ENCODE measurements at regions not wholly inside any gene's neighbourhood (a gene's known extent, or its start where the extent isn't known, plus 50 kb on each side); places are given as distances from the start of the nearest gene placed in this dataset.

- DNase-seq = no peak
- ChIA-PET POLR2A (no interaction called here), CTCF (no interaction called here)
- Histone ChIP-seq H3K9me3 (no peaks in the 10 kb centered on the region), H3K4me1 (no peaks in the 10 kb centered on the region), H3K4me3 (ENCODE audit: low read depth, low read length) (no peak overlapping the region), H3K27me3 (replicated peaks; ENCODE audit: control insufficient read depth, insufficient read depth, low read length) (no peaks in the 10 kb centered on the region), H3K36me3 (ENCODE audit: control insufficient read depth, insufficient read depth, low read length) (no peaks in the 10 kb centered on the region; the same call in 1 of the 2 replicates)
- no peaks in the 10 kb centered on the region for H3K4me1 Mint-ChIP-seq (ENCODE audit: low read depth, unreplicated experiment)
- TF ChIP-seq CTCF (IDR thresholded peaks at IDR 0.05; ENCODE audit: insufficient read depth in 1 of 2, low read depth in 1 of 2, low read length in 1 of 2, severe bottlenecking in 1 of 2, unreplicated experiment in 1 of 2) = no peak
- no peak overlapping the region for H3K4me3 Mint-ChIP-seq (ENCODE audit: unreplicated experiment)
- BruUV-seq (replicated peaks) = no TSS peak
- no peaks in the 10 kb centered on the region for H3K27me3 Mint-ChIP-seq (ENCODE audit: insufficient read depth, unreplicated experiment)
- no peaks in the 10 kb centered on the region for H3K36me3 Mint-ChIP-seq (ENCODE audit: insufficient read depth, unreplicated experiment)
- intact Hi-C loops (cut with micrococcal nuclease; ENCODE audit: unreplicated experiment) = no loop called here
- no peaks in the 10 kb centered on the region for H3K9me3 Mint-ChIP-seq (ENCODE audit: unreplicated experiment)
- H3K27ac Mint-ChIP-seq (ENCODE audit: unreplicated experiment) = no peak overlapping the region
These were observed 179.4 kb downstream of the SNX18 start for GRCh38 chr5:54696931-54697330.

- H3K4me1 ChIP-seq = no peaks in the 10 kb centered on the region
- H3K36me3 ChIP-seq (ENCODE audit: control insufficient read depth, insufficient read depth, low read length) = no peaks in the 10 kb centered on the region; the same call in 1 of the 2 replicates
- no peaks in the 10 kb centered on the region for H3K27me3 ChIP-seq (replicated peaks; ENCODE audit: control insufficient read depth, insufficient read depth, low read length)
- no TSS peak for BruUV-seq (replicated peaks)
- POLR2A ChIA-PET = no interaction called here
- Mint-ChIP-seq H3K9me3 (ENCODE audit: unreplicated experiment) (no peaks in the 10 kb centered on the region), H3K27ac (ENCODE audit: unreplicated experiment) (no peak overlapping the region), H3K36me3 (ENCODE audit: insufficient read depth, unreplicated experiment) (no peaks in the 10 kb centered on the region), H3K4me1 (ENCODE audit: low read depth, unreplicated experiment) (no peaks in the 10 kb centered on the region), H3K27me3 (ENCODE audit: insufficient read depth, unreplicated experiment) (no peaks in the 10 kb centered on the region), H3K4me3 (ENCODE audit: unreplicated experiment) (no peak overlapping the region)
- DNase-seq = no peak
- intact Hi-C loops (cut with micrococcal nuclease; ENCODE audit: unreplicated experiment) = no loop called here
- TF ChIP-seq CTCF (IDR thresholded peaks at IDR 0.05; ENCODE audit: insufficient read depth in 1 of 2, low read depth in 1 of 2, low read length in 1 of 2, severe bottlenecking in 1 of 2, unreplicated experiment in 1 of 2) = no peak
- CTCF ChIA-PET = no interaction called here
- H3K4me3 ChIP-seq (ENCODE audit: low read depth, low read length) = no peak overlapping the region
- no peaks in the 10 kb centered on the region for H3K9me3 ChIP-seq
These were observed 178.8 kb downstream of the SNX18 start for GRCh38 chr5:54696346-54696745.

GRCh38 chr5:54695198-54695966, 177.8 kb downstream of the SNX18 start:
- Mint-ChIP-seq H3K4me1 (ENCODE audit: low read depth, unreplicated experiment) (no peaks in the 10 kb centered on the region), H3K36me3 (ENCODE audit: insufficient read depth, unreplicated experiment) (no peaks in the 10 kb centered on the region), H3K27ac (ENCODE audit: unreplicated experiment) (no peak overlapping the region), H3K9me3 (ENCODE audit: unreplicated experiment) (no peaks in the 10 kb centered on the region), H3K4me3 (ENCODE audit: unreplicated experiment) (no peak overlapping the region), H3K27me3 (ENCODE audit: insufficient read depth, unreplicated experiment) (no peaks in the 10 kb centered on the region)
- POLR2A ChIA-PET = no interaction called here
- Histone ChIP-seq H3K36me3 (ENCODE audit: control insufficient read depth, insufficient read depth, low read length) (no peaks in the 10 kb centered on the region; the same call in 1 of the 2 replicates), H3K27me3 (replicated peaks; ENCODE audit: control insufficient read depth, insufficient read depth, low read length) (no peaks in the 10 kb centered on the region), H3K4me3 (ENCODE audit: low read depth, low read length) (no peak overlapping the region), H3K4me1 (no peaks in the 10 kb centered on the region), H3K9me3 (no peaks in the 10 kb centered on the region)
- TF ChIP-seq CTCF (IDR thresholded peaks at IDR 0.05; ENCODE audit: insufficient read depth in 1 of 2, low read depth in 1 of 2, low read length in 1 of 2, severe bottlenecking in 1 of 2, unreplicated experiment in 1 of 2) = no peak
- CTCF ChIA-PET = no interaction called here
- intact Hi-C loops (cut with micrococcal nuclease; ENCODE audit: unreplicated experiment) = no loop called here
- no TSS peak for BruUV-seq (replicated peaks)
- no peak for DNase-seq
